GM23338 (cell line): ENCODE measurements at regions not wholly inside any gene's neighbourhood (a gene's known extent, or its start where the extent isn't known, plus 50 kb on each side); places are given as distances from the start of the nearest gene placed in this dataset.

Source experiments
- ATAC-seq: fragments of 200-7000 bp; cut with Tn5 transposase; 3 replicates; pipeline ENCODE4 v1.9.1; 2020
- DNase-seq: peaks from one replicate; pipeline ENCODE4 v3.0.0-alpha.2; 2015; ENCODE audit warnings: low spot score
- H2AFZ ChIP-seq: fragments of 200-600 bp; sonication (generic); 2 replicates; pipeline ENCODE4 v1.8.0; 2016; ENCODE audit warnings: antibody characterized with exemption, mild to moderate bottlenecking, moderate library complexity
- H3F3A ChIP-seq: fragments of 200-600 bp; sonication (generic); replicated peaks from 2 replicates; pipeline ENCODE4 v1.8.0; 2017; ENCODE audit warnings: antibody characterized with exemption, mixed run types, low read depth
- H3K27ac ChIP-seq: fragments of 200-600 bp; sonication (generic); 2 replicates; pipeline ENCODE4 v1.6.1; 2016; ENCODE audit warnings: low read depth
- H3K27me3 ChIP-seq: fragments of 200-600 bp; sonication (generic); 2 replicates; pipeline ENCODE4 v1.8.0; 2016; ENCODE audit warnings: mild to moderate bottlenecking, mixed run types, moderate library complexity; ENCODE audit not compliant: insufficient read depth
- H3K36me3 ChIP-seq: fragments of 200-600 bp; sonication (generic); 2 replicates; pipeline ENCODE4 v1.8.0; 2016; ENCODE audit warnings: mild to moderate bottlenecking; ENCODE audit not compliant: insufficient read depth
- H3K4me1 ChIP-seq: fragments of 200-600 bp; sonication (generic); 2 replicates; pipeline ENCODE4 v1.8.0; 2016; ENCODE audit warnings: mild to moderate bottlenecking, moderate library complexity; ENCODE audit not compliant: insufficient read depth
- H3K4me2 ChIP-seq: fragments of 200-600 bp; sonication (generic); 2 replicates; pipeline ENCODE4 v1.7.1; 2017; ENCODE audit warnings: mixed run types
- H3K4me3 ChIP-seq: fragments of 200-600 bp; sonication (generic); 2 replicates; pipeline ENCODE4 v1.6.1; 2016; ENCODE audit warnings: mixed run types
- H3K79me2 ChIP-seq: fragments of 200-600 bp; sonication (generic); replicated peaks from 2 replicates; pipeline ENCODE4 v1.8.0; 2017; ENCODE audit warnings: mild to moderate bottlenecking; ENCODE audit not compliant: insufficient read depth
- H3K9me2 ChIP-seq: fragments of 200-600 bp; sonication (generic); 2 replicates; pipeline ENCODE4 v1.8.0; 2017; ENCODE audit not compliant: insufficient read depth
- H4K20me1 ChIP-seq: fragments of 200-600 bp; sonication (generic); replicated peaks from 2 replicates; pipeline ENCODE4 v1.8.0; 2017; ENCODE audit warnings: mild to moderate bottlenecking; ENCODE audit not compliant: insufficient read depth
- H3K27ac Mint-ChIP-seq: 2 replicates; pipeline ENCODE4 v1.8.0; 2020; ENCODE audit warnings: inconsistent platforms, mild to moderate bottlenecking, moderate library complexity, mixed read lengths
- H3K27me3 Mint-ChIP-seq: 3 replicates; pipeline ENCODE4 v1.8.0; 2022; ENCODE audit warnings: low read depth, mild to moderate bottlenecking, moderate library complexity, mixed read lengths, inconsistent platforms; ENCODE audit not compliant: insufficient read depth, poor library complexity
- H3K36me3 Mint-ChIP-seq: 3 replicates; pipeline ENCODE4 v1.8.0; 2021; ENCODE audit warnings: low read depth, mild to moderate bottlenecking, inconsistent platforms, moderate library complexity, mixed read lengths
- H3K4me1 Mint-ChIP-seq: 3 replicates; pipeline ENCODE4 v1.8.0; 2020; ENCODE audit warnings: mild to moderate bottlenecking, inconsistent platforms, mixed read lengths
- H3K4me3 Mint-ChIP-seq: 3 replicates; pipeline ENCODE4 v1.8.0; 2021; ENCODE audit warnings: moderate library complexity, mild to moderate bottlenecking, inconsistent platforms, mixed read lengths
- H3K9me3 Mint-ChIP-seq: 3 replicates; pipeline ENCODE4 v1.8.0; 2020; ENCODE audit warnings: moderate library complexity, mild to moderate bottlenecking, inconsistent platforms, mixed read lengths
- CREB1 ChIP-seq: fragments of 250-450 bp; sonication (Bioruptor Pico); IDR thresholded peaks from 2 replicates; pipeline ENCODE4 v1.5.0; 2020; ENCODE audit warnings: low read depth, mild to moderate bottlenecking, moderate library complexity
- CTCF ChIP-seq, 2 experiments: fragments of 200-600 bp in 1 of 2; sonication (generic) in 1 of 2; conservative IDR thresholded peaks; 2 replicates each; pipeline versions ENCODE4 v1.5.1 to v1.6.1; 2016 to 2017; ENCODE audit warnings: antibody characterized with exemption in 2 of 2, low read depth in 2 of 2, mild to moderate bottlenecking in 2 of 2, moderate library complexity in 1 of 2
- ETS1 ChIP-seq: IDR thresholded peaks from 2 replicates; pipeline ENCODE4 v1.6.1; 2016; ENCODE audit warnings: antibody characterized with exemption
- EZH2 ChIP-seq: fragments of 200-600 bp; sonication (generic); IDR thresholded peaks from one replicate; pipeline ENCODE4 v1.8.0; 2017; ENCODE audit warnings: antibody characterized with exemption, mild to moderate bottlenecking, low read depth; ENCODE audit not compliant: unreplicated experiment
- EZH2phosphoT487 ChIP-seq: fragments of 200-600 bp; sonication (generic); IDR thresholded peaks from one replicate; pipeline ENCODE4 v1.8.1; 2018; ENCODE audit warnings: antibody characterized with exemption; ENCODE audit not compliant: unreplicated experiment
- JUNB ChIP-seq: IDR thresholded peaks from one replicate; pipeline ENCODE4 v1.6.1; 2016; ENCODE audit warnings: antibody characterized with exemption; ENCODE audit not compliant: unreplicated experiment
- NANOG ChIP-seq: IDR thresholded peaks from 2 replicates; pipeline ENCODE4 v1.6.1; 2016; ENCODE audit warnings: antibody characterized with exemption, borderline replicate concordance
- POLR2AphosphoS5 ChIP-seq: IDR thresholded peaks from 2 replicates; pipeline ENCODE4 v1.6.1; 2016; ENCODE audit warnings: antibody characterized with exemption, low read depth
- STAT1 ChIP-seq: IDR thresholded peaks from one replicate; pipeline ENCODE4 v1.6.1; 2016; ENCODE audit warnings: antibody characterized with exemption; ENCODE audit not compliant: unreplicated experiment
- ZNF114 ChIP-seq: fragments of 250-450 bp; sonication (Bioruptor Pico); IDR thresholded peaks from 2 replicates; pipeline ENCODE4 v1.5.0; 2020; ENCODE audit warnings: mild to moderate bottlenecking, moderate library complexity
- ZNF331 ChIP-seq: fragments of 250-450 bp; sonication (Bioruptor Pico); IDR thresholded peaks from 2 replicates; pipeline ENCODE4 v1.5.0; 2020; ENCODE audit warnings: low read depth, mild to moderate bottlenecking, moderate library complexity
- TF ChIP-seq, protein P1 (sequence below): fragments of 250-450 bp; sonication (Bioruptor Pico); IDR thresholded peaks from 2 replicates; pipeline ENCODE4 v1.5.0; 2020; ENCODE audit warnings: mild to moderate bottlenecking, moderate library complexity

GRCh38 chr18:29862824-29863223 lies 1179.7 kb downstream of the DSC3 start:
- Mint-ChIP-seq H3K9me3 (no peaks in the 10 kb centered on the region), H3K27me3 (no peaks in the 10 kb centered on the region), H3K36me3 (no peaks in the 10 kb centered on the region), H3K4me1 (peaks cover 11% of the 10 kb centered on the region), H3K4me3 (no peak overlapping the region), H3K27ac (no peak overlapping the region)
- no peak for TF ChIP-seq POLR2AphosphoS5
- TF ChIP-seq, protein P1, sequence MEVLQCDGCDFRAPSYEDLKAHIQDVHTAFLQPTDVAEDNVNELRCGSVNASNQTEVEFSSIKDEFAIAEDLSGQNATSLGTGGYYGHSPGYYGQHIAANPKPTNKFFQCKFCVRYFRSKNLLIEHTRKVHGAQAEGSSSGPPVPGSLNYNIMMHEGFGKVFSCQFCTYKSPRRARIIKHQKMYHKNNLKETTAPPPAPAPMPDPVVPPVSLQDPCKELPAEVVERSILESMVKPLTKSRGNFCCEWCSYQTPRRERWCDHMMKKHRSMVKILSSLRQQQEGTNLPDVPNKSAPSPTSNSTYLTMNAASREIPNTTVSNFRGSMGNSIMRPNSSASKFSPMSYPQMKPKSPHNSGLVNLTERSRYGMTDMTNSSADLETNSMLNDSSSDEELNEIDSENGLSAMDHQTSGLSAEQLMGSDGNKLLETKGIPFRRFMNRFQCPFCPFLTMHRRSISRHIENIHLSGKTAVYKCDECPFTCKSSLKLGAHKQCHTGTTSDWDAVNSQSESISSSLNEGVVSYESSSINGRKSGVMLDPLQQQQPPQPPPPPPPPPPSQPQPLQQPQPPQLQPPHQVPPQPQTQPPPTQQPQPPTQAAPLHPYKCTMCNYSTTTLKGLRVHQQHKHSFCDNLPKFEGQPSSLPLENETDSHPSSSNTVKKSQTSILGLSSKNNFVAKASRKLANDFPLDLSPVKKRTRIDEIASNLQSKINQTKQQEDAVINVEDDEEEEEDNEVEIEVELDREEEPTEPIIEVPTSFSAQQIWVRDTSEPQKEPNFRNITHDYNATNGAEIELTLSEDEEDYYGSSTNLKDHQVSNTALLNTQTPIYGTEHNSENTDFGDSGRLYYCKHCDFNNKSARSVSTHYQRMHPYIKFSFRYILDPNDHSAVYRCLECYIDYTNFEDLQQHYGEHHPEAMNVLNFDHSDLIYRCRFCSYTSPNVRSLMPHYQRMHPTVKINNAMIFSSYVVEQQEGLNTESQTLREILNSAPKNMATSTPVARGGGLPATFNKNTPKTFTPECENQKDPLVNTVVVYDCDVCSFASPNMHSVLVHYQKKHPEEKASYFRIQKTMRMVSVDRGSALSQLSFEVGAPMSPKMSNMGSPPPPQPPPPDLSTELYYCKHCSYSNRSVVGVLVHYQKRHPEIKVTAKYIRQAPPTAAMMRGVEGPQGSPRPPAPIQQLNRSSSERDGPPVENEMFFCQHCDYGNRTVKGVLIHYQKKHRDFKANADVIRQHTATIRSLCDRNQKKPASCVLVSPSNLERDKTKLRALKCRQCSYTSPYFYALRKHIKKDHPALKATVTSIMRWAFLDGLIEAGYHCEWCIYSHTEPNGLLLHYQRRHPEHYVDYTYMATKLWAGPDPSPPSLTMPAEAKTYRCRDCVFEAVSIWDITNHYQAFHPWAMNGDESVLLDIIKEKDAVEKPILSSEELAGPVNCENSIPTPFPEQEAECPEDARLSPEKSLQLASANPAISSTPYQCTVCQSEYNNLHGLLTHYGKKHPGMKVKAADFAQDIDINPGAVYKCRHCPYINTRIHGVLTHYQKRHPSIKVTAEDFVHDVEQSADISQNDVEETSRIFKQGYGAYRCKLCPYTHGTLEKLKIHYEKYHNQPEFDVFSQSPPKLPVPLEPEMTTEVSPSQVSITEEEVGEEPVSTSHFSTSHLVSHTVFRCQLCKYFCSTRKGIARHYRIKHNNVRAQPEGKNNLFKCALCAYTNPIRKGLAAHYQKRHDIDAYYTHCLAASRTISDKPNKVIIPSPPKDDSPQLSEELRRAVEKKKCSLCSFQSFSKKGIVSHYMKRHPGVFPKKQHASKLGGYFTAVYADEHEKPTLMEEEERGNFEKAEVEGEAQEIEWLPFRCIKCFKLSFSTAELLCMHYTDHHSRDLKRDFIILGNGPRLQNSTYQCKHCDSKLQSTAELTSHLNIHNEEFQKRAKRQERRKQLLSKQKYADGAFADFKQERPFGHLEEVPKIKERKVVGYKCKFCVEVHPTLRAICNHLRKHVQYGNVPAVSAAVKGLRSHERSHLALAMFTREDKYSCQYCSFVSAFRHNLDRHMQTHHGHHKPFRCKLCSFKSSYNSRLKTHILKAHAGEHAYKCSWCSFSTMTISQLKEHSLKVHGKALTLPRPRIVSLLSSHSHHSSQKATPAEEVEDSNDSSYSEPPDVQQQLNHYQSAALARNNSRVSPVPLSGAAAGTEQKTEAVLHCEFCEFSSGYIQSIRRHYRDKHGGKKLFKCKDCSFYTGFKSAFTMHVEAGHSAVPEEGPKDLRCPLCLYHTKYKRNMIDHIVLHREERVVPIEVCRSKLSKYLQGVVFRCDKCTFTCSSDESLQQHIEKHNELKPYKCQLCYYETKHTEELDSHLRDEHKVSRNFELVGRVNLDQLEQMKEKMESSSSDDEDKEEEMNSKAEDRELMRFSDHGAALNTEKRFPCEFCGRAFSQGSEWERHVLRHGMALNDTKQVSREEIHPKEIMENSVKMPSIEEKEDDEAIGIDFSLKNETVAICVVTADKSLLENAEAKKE (CRISPR knock-in tag) = peak; percentile 84
- TF ChIP-seq NANOG = peak; percentile 81; the same call in 1 of the 2 replicates
- no peak for TF ChIP-seq JUNB
- TF ChIP-seq CTCF (conservative IDR thresholded peaks at IDR 0.05; ENCODE audit: low read depth in 2 of 2) = no peak
- no peak for TF ChIP-seq EZH2phosphoT487
- no peak for TF ChIP-seq ZNF331
- no peak for TF ChIP-seq STAT1
- no peak for TF ChIP-seq ETS1
- no peak for TF ChIP-seq ZNF114
- TF ChIP-seq CREB1 (CRISPR knock-in tag) = no peak
- no peak for TF ChIP-seq EZH2
- Histone ChIP-seq H3K4me3 (0 out of 2 replicates have a peak overlapping the region, but pooled peaks have one; percentile 5), H3K4me1 (peaks cover 8% of the 10 kb centered on the region; the same call in 1 of the 2 replicates), H3K27ac (no peak overlapping the region), H3K9me2 (no peaks in the 10 kb centered on the region), H3K4me2 (peak overlapping the region; percentile 16), H3K36me3 (no peaks in the 10 kb centered on the region), H2AFZ (no peak overlapping the region), H3K27me3 (no peaks in the 10 kb centered on the region), H3K79me2 (no peaks in the 10 kb centered on the region), H4K20me1 (no peaks in the 10 kb centered on the region), H3F3A (no peaks in the 10 kb centered on the region)
- DNase-seq (peak; percentile 26), ATAC-seq (peak; percentile 79)
